ENCODE measurements at regions not wholly inside any gene's neighbourhood (a gene's known extent, or its start where the extent isn't known, plus 50 kb on each side); places are given as distances from the start of the nearest gene placed in this dataset.

GRCh38 chr18:32871786-32872185 lies 99.0 kb upstream of the KLHL14 start:
- TF ChIP-seq CTCF (IDR thresholded peaks at IDR 0.05) = no peak
- TF ChIP-seq POLR2A (IDR thresholded peaks at IDR 0.05) = no peak

Data from thyroid gland (tissue), 4 donors.